Stimulated activated naive CD8-positive, alpha-beta T cell treated with anti-CD3 and anti-CD28 coated beads, Interleukin-15, Interleukin-2, amounts not matched to agents 100 ng/mL and 50 ng/mL, for 24 hours (primary cell): ENCODE measurements at regions not wholly inside any gene's neighbourhood (a gene's known extent, or its start where the extent isn't known, plus 50 kb on each side); places are given as distances from the start of the nearest gene placed in this dataset.

Source experiments
- H3K27ac Mint-ChIP-seq: one replicate; pipeline ENCODE4 v1.8.0; 2021; ENCODE audit warnings: mild to moderate bottlenecking, mixed read lengths
- H3K27me3 Mint-ChIP-seq: one replicate; pipeline ENCODE4 v1.8.0; 2021; ENCODE audit warnings: mixed read lengths
- H3K36me3 Mint-ChIP-seq: one replicate; pipeline ENCODE4 v1.8.0; 2021; ENCODE audit warnings: low read depth, mixed read lengths
- H3K4me1 Mint-ChIP-seq: one replicate; pipeline ENCODE4 v1.8.0; 2021; ENCODE audit warnings: low read depth, mixed read lengths
- H3K4me3 Mint-ChIP-seq: one replicate; pipeline ENCODE4 v1.8.0; 2021; ENCODE audit warnings: mild to moderate bottlenecking, mixed read lengths
- H3K9me3 Mint-ChIP-seq: one replicate; pipeline ENCODE4 v1.8.0; 2021; ENCODE audit warnings: mixed read lengths

DNA sequence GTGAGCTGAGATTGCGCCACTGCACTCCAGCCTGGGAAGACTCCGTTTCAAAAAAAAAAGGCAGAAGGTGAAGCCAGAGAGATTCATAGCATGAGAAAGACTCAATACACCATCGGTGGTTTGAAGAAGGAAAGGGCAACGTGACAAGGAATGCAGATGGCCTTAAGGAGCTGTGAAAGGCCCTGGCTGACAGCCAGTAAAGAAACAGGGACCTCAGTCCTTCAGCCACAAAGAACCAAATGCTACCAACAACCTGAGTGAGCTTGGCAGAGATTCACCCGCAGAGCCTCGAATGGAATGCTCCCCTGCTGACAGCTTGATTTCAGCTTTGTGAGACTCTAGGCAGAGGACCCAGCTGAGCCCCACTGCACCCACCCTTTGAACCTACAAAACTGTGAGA lies 154.9 kb upstream of the NDUFV2 start:
- H3K27me3 Mint-ChIP-seq, result no peaks in the 10 kb centered on the region
- peaks cover 4% of the 10 kb centered on the region for H3K9me3 Mint-ChIP-seq
- peaks cover 9% of the 10 kb centered on the region for H3K4me1 Mint-ChIP-seq
- H3K27ac Mint-ChIP-seq, result no peak overlapping the region
- no peak overlapping the region for H3K4me3 Mint-ChIP-seq
- no peaks in the 10 kb centered on the region for H3K36me3 Mint-ChIP-seq

DNA sequence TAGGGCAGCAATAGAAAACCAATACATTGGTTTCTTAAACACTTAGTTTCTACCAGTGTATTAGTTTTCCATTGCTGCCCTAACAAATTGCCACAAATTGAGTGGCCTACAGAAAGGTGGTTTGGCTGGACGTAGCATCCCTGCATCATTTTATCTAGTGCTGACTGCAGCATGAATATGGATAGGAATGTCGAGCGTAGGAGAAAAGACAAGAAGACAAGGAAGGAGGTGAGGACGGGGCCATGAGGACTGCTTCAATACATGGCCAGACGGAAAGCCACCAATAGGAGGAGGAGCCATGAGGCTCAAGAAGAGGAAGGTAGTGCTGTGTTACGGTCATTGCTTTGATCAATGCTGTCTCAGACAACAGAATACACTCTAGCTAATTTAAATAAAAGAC lies 154.5 kb upstream of the NDUFV2 start:
- Mint-ChIP-seq H3K36me3 (no peaks in the 10 kb centered on the region), H3K4me3 (no peak overlapping the region), H3K27ac (no peak overlapping the region), H3K9me3 (peaks cover 4% of the 10 kb centered on the region), H3K4me1 (peaks cover 9% of the 10 kb centered on the region), H3K27me3 (no peaks in the 10 kb centered on the region)

GRCh38 chr18:8948471-8949149 lies 153.9 kb upstream of the NDUFV2 start:
- H3K4me3 Mint-ChIP-seq, result no peak overlapping the region
- no peaks in the 10 kb centered on the region for H3K36me3 Mint-ChIP-seq
- peaks cover 9% of the 10 kb centered on the region for H3K4me1 Mint-ChIP-seq
- peaks cover 4% of the 10 kb centered on the region for H3K9me3 Mint-ChIP-seq
- no peak overlapping the region for H3K27ac Mint-ChIP-seq
- H3K27me3 Mint-ChIP-seq, result no peaks in the 10 kb centered on the region

DNA sequence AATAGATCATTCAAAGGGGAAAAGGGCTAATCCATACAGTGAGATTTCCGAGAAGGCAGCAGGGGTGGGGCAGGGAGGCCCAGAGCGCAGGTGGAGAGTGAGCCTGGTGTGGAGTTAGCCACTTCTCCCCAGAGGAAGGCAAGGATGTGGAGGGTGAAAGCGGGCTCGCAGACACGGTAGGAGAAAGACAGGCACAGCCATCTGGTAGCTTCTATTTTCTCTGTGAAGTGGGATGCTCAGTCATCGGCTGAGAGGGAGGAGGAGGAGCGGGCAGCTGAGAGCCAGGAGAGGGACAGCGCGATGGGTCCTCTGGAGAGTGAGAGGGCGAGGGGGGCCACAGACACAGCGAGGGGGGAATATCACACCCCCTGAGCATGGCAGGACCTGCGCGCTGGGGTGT lies 153.3 kb upstream of the NDUFV2 start:
- Mint-ChIP-seq H3K4me3 (no peak overlapping the region), H3K27me3 (no peaks in the 10 kb centered on the region), H3K27ac (no peak overlapping the region), H3K36me3 (no peaks in the 10 kb centered on the region), H3K4me1 (peaks cover 9% of the 10 kb centered on the region), H3K9me3 (peaks cover 4% of the 10 kb centered on the region)

GRCh38 chr18:8951491-8951890 lies 151.0 kb upstream of the NDUFV2 start:
- Mint-ChIP-seq H3K4me1 (peaks cover 3% of the 10 kb centered on the region), H3K9me3 (peaks cover 1% of the 10 kb centered on the region), H3K27ac (no peak overlapping the region), H3K4me3 (no peak overlapping the region), H3K36me3 (no peaks in the 10 kb centered on the region), H3K27me3 (no peaks in the 10 kb centered on the region)

DNA sequence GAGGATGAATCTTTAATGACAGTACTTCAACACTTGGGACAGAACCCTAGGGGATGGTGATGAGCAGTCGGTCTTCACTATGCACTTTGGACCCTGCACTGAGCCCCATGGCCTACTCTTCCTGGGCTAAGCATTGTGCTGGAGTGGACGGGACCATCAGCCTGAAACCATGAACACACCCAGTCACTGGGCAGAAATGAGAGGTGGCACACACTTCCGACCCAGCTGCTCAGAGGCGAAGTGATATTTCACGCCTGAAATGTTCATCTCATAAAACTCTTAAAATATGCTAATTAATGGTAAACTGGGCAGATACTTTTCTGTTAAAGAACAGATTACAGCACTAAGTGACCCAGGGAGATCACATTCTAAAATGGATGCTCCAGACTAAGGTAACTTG lies 150.3 kb upstream of the NDUFV2 start:
- H3K4me1 Mint-ChIP-seq, result peaks cover 3% of the 10 kb centered on the region

DNA sequence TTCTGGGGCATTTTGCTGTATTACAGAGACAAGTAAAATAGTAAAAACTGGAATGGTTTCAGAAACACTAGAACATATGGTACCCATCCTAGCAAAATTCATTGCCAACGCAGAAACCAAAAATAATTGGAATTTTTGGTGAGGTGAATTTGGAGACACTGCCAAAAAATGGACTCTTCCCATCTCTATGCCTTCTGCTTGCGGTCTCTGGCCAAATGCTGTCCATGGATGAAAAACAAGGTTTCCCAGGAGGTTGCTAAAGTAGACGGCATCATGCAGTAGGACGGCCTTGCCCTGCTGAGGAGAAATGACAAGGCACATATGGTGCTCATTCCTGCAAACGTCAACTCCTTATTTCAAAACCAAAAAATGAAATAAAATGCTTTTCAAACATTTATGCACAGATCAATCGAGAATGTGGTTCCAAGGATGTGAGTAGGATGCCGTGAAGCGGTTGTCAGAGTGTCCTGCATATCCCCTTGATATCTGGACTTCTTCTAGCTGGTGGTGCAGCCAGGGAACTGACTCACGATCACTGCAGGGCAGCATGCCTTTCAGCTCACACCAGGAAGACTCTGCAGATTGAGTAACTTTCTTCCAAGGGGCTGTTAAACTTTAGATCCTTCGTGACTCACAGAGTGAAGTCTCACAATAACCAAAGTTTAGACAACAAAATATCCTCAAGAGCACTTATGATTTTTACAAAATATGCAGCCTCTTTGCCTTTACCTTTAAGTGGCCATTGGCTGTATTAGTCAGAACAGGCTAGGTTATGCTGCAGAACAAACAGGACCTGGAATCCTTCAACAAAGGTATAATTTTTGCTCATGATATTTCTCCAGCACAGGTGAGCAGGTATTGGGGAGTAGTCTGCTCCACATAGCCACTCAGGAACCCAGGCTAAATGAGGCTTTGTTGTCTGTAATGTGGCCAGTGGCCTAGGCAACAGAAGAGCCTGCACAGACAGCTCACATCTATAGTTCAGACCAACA lies 149.4 kb upstream of the NDUFV2 start:
- Mint-ChIP-seq H3K4me1 (peaks cover 3% of the 10 kb centered on the region), H3K4me3 (no peak overlapping the region), H3K36me3 (no peaks in the 10 kb centered on the region), H3K27ac (no peak overlapping the region), H3K27me3 (no peaks in the 10 kb centered on the region), H3K9me3 (no peaks in the 10 kb centered on the region)

More for the DNA sequence above, 150.3 kb upstream of the NDUFV2 start:
- H3K27me3 Mint-ChIP-seq, result no peaks in the 10 kb centered on the region
- H3K4me3 Mint-ChIP-seq, result no peak overlapping the region
- H3K36me3 Mint-ChIP-seq, result no peaks in the 10 kb centered on the region
- H3K27ac Mint-ChIP-seq, result no peak overlapping the region
- no peaks in the 10 kb centered on the region for H3K9me3 Mint-ChIP-seq

GRCh38 chr18:8957731-8958130 lies 144.8 kb upstream of the NDUFV2 start:
- no peaks in the 10 kb centered on the region for H3K9me3 Mint-ChIP-seq
- no peak overlapping the region for H3K27ac Mint-ChIP-seq
- H3K4me1 Mint-ChIP-seq, result no peaks in the 10 kb centered on the region
- H3K27me3 Mint-ChIP-seq, result no peaks in the 10 kb centered on the region
- no peaks in the 10 kb centered on the region for H3K36me3 Mint-ChIP-seq
- no peak overlapping the region for H3K4me3 Mint-ChIP-seq

- H3K36me3 Mint-ChIP-seq, result no peaks in the 10 kb centered on the region
- no peak overlapping the region for H3K27ac Mint-ChIP-seq
- H3K4me1 Mint-ChIP-seq, result no peaks in the 10 kb centered on the region
- no peaks in the 10 kb centered on the region for H3K27me3 Mint-ChIP-seq
- H3K9me3 Mint-ChIP-seq, result no peaks in the 10 kb centered on the region
- H3K4me3 Mint-ChIP-seq, result no peak overlapping the region
Observed at GRCh38 chr18:8958660-8959059, 143.8 kb upstream of the NDUFV2 start.

DNA sequence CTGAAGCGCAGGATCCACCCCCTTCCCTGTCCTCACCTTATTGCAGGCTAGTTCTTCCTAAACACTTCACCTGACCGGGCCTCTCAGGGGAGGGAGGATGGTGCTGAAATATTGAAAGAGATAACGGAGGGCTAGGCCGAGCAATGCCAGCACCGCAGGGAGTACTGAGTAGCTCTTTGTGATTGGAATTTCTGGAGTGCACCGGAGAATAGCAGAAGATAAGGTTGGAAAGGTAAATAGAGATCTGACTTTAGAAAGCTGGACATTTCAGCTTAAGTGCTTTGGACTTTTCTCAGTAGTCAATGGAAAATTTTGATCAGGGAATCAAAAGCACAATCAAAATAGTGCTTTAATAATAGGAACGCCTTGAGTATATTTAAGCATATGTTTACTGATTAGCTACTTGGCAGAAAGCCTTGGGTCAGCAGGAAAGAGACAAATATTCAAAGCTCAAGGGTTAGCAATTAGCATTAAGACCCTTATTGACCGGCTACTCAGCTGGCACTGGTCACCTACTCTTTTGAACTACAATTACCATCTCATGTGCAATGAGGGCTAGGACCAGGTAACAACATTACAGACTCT lies 142.9 kb upstream of the NDUFV2 start:
- H3K36me3 Mint-ChIP-seq, result no peaks in the 10 kb centered on the region
- H3K9me3 Mint-ChIP-seq, result no peaks in the 10 kb centered on the region
- no peaks in the 10 kb centered on the region for H3K4me1 Mint-ChIP-seq
- H3K4me3 Mint-ChIP-seq, result no peak overlapping the region
- no peaks in the 10 kb centered on the region for H3K27me3 Mint-ChIP-seq
- no peak overlapping the region for H3K27ac Mint-ChIP-seq

GRCh38 chr18:8960740-8961657 lies 141.5 kb upstream of the NDUFV2 start:
- no peaks in the 10 kb centered on the region for H3K4me1 Mint-ChIP-seq
- no peaks in the 10 kb centered on the region for H3K36me3 Mint-ChIP-seq
- no peaks in the 10 kb centered on the region for H3K27me3 Mint-ChIP-seq
- H3K4me3 Mint-ChIP-seq, result no peak overlapping the region
- H3K9me3 Mint-ChIP-seq, result no peaks in the 10 kb centered on the region
- no peak overlapping the region for H3K27ac Mint-ChIP-seq

DNA sequence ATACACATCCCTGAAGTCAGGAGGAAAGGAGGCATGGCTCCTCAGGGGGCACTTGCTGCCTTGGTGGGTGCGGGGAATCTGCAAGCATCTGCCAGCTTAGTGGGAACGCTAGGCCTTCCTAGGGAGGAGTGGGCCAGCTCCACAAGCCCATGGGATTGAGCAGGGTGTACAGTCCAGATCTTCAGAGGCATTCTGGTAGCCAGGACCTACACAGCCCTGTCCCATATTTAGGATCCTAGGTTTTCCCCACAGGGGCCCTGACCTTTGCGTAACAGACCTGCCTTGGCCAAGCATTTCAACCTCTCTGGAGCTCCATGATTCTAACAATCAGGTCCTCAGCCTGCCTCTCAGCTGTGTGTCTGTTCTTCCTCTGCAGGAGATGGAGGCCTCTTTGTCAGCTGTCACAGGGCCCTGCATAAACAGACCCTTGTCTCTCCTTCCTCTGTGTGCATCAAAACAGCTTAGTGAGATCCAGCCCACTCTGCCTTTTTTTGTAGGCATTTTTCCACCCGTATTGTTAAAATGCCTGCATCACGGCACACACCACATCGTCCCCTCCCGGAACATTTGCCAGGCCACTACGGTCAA lies 140.2 kb upstream of the NDUFV2 start:
- Mint-ChIP-seq H3K36me3 (no peaks in the 10 kb centered on the region), H3K9me3 (no peaks in the 10 kb centered on the region), H3K4me1 (no peaks in the 10 kb centered on the region), H3K27me3 (no peaks in the 10 kb centered on the region), H3K4me3 (no peak overlapping the region), H3K27ac (no peak overlapping the region)

GRCh38 chr18:8962855-8963635 lies 139.5 kb upstream of the NDUFV2 start:
- Mint-ChIP-seq H3K27ac (no peak overlapping the region), H3K9me3 (no peaks in the 10 kb centered on the region), H3K4me1 (no peaks in the 10 kb centered on the region), H3K27me3 (no peaks in the 10 kb centered on the region), H3K4me3 (no peak overlapping the region), H3K36me3 (no peaks in the 10 kb centered on the region)
